Gastrocnemius medialis (tissue), 4 donors: ENCODE measurements at regions not wholly inside any gene's neighbourhood (a gene's known extent, or its start where the extent isn't known, plus 50 kb on each side); places are given as distances from the start of the nearest gene placed in this dataset.
"Not testable (repeated sequence)": the region's sequence is repeated elsewhere in the genome, so short reads cannot be mapped to it uniquely, and the experiment has no call there.

Source experiments
- ATAC-seq, 2 donors: fragments of 150-250 bp; one replicate each; pipeline ENCODE4 v1.9.1; 2016
- DNase-seq, 2 donors: peaks; one replicate each; pipeline ENCODE4 v3.0.0-alpha.2; 2019
- H3K27ac ChIP-seq, 4 donors: fragments of 200-600 bp; sonication (generic); 1 replicate in 1 of 4; 2 replicates in 3 of 4; pipeline ENCODE4 v1.5.1; 2016 to 2018; ENCODE audit warnings: mild to moderate bottlenecking in 2 of 4, moderate library complexity in 1 of 4
- H3K27me3 ChIP-seq, 3 donors: fragments of 200-600 bp; sonication (generic) in 2 of 3; 1 replicate in 1 of 3; 2 replicates in 2 of 3; pipeline versions ENCODE4 v1.5.1 to v1.6.0; 2016 to 2019; ENCODE audit warnings: mild to moderate bottlenecking in 1 of 3, moderate library complexity in 1 of 3
- H3K36me3 ChIP-seq, 2 donors: fragments of 200-600 bp; sonication (generic) in 1 of 2; one replicate each; pipeline ENCODE4 v1.5.1; 2017 to 2018
- H3K4me1 ChIP-seq, 2 donors: fragments of 200-600 bp; sonication (generic) in 1 of 2; one replicate each; pipeline ENCODE4 v1.5.1; 2016 to 2017; ENCODE audit warnings: mild to moderate bottlenecking in 2 of 2
- H3K4me3 ChIP-seq, 4 donors: fragments of 200-600 bp; sonication (generic) in 3 of 4; 1 replicate in 1 of 4; 2 replicates in 3 of 4; pipeline ENCODE4 v1.5.1; 2016 to 2019; ENCODE audit warnings: mild to moderate bottlenecking in 2 of 4
- H3K9me3 ChIP-seq, 3 donors: fragments of 200-600 bp; sonication (generic) in 2 of 3; 1 replicate in 1 of 3; 2 replicates in 2 of 3; pipeline ENCODE4 v1.5.1; 2016 to 2019
- POLR2A ChIP-seq, 2 donors: fragments of 450-650 bp; IDR thresholded peaks; one replicate each; pipeline ENCODE4 v1.6.1; 2017; ENCODE audit warnings: antibody characterized with exemption in 2 of 2, mild to moderate bottlenecking in 2 of 2, moderate library complexity in 2 of 2
- in situ Hi-C, 4 donors: fragments of 200-750 bp; cut with MboI; loops; one replicate each; pipeline versions ENCODE4 v1.15.0 to v1.8.0; 2017; ENCODE audit warnings: low sequenced_read_pairs in 4 of 4
- intact Hi-C: fragments of 100-400 bp; cut with DNase I; formaldehyde crosslinking; loops from one replicate; pipeline ENCODE4 v1.15.1; 2023; ENCODE audit warnings: low total_unique reads
- TF ChIP-seq, protein P1 (sequence below), 5 experiments: fragments of 450-650 bp in 3 of 5; fragments of 200-600 bp in 2 of 5; sonication (generic) in 2 of 5; IDR thresholded peaks in 4 of 5; conservative IDR thresholded peaks in 1 of 5; 1 replicate in 4 of 5; 2 replicates in 1 of 5; pipeline ENCODE4 v1.5.1; 2016 to 2019; ENCODE audit warnings: antibody characterized with exemption in 5 of 5, mild to moderate bottlenecking in 3 of 5, moderate library complexity in 3 of 5

DNA sequence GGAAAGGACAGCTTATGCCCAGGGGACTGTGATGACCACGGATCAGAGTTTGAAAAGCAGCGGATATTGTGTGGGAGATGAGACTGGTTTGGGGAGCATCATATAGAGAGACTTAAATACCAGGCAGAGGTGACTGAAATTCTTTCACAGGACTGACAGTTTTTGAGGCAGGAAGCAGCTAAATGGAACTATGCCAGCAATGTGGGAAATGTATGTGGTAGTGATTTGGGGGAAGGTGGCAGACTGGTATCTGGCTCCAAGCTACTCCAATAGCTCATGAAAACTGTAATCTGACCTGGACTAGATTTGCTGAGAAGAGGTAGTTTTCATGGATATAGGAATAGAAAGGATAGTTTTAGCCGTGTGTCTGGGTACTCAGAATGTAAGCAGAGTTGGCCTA is 592.6 kb downstream of the REEP3 start:
- no peak for DNase-seq
- in situ Hi-C loops, result no loop called here

DNA sequence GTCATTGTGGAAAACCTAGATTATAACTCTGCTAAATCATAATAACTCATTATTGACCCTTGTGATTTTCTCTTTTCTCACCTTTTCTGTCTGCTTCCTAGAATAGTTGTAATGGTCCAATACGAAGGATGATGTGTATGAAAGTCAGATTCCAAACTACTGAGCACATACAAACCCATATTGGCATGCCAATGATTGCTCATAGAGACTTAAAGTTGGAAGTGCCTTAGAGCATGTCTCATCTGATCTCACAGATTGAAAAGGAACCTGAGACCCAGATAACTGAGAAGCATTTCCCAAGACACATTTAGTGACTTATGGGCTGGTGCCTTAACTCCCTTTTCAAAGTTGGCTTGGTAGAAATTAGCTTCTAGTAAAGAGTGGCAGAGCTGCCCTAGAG is 594.3 kb downstream of the REEP3 start:
- Histone ChIP-seq H3K9me3 (no peaks in the 10 kb centered on the region), H3K4me3 (no peak overlapping the region), H3K36me3 (no peaks in the 10 kb centered on the region), H3K4me1 (no peaks in the 10 kb centered on the region), H3K27ac (no peak overlapping the region), H3K27me3 (no peaks in the 10 kb centered on the region)
- ATAC-seq (no peak), DNase-seq (no peak)
- intact Hi-C loops, result no loop called here
- TF ChIP-seq, protein P1, sequence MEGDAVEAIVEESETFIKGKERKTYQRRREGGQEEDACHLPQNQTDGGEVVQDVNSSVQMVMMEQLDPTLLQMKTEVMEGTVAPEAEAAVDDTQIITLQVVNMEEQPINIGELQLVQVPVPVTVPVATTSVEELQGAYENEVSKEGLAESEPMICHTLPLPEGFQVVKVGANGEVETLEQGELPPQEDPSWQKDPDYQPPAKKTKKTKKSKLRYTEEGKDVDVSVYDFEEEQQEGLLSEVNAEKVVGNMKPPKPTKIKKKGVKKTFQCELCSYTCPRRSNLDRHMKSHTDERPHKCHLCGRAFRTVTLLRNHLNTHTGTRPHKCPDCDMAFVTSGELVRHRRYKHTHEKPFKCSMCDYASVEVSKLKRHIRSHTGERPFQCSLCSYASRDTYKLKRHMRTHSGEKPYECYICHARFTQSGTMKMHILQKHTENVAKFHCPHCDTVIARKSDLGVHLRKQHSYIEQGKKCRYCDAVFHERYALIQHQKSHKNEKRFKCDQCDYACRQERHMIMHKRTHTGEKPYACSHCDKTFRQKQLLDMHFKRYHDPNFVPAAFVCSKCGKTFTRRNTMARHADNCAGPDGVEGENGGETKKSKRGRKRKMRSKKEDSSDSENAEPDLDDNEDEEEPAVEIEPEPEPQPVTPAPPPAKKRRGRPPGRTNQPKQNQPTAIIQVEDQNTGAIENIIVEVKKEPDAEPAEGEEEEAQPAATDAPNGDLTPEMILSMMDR (IDR thresholded peaks at IDR 0.05 in 4 of 5, conservative IDR thresholded peaks at IDR 0.05 in 1 of 5), result no peak
- TF ChIP-seq POLR2A (IDR thresholded peaks at IDR 0.05), result no peak
- in situ Hi-C loops, result no loop called here

More for the DNA sequence above, 592.6 kb downstream of the REEP3 start:
- TF ChIP-seq, protein P1 (IDR thresholded peaks at IDR 0.05 in 4 of 5, conservative IDR thresholded peaks at IDR 0.05 in 1 of 5), result no peak
- TF ChIP-seq POLR2A (IDR thresholded peaks at IDR 0.05), result no peak
- Histone ChIP-seq H3K27ac (no peak overlapping the region), H3K36me3 (no peaks in the 10 kb centered on the region), H3K4me1 (no peaks in the 10 kb centered on the region), H3K9me3 (no peaks in the 10 kb centered on the region), H3K27me3 (no peaks in the 10 kb centered on the region), H3K4me3 (no peak overlapping the region)
- no peak for ATAC-seq
- intact Hi-C loops, result no loop called here

DNA sequence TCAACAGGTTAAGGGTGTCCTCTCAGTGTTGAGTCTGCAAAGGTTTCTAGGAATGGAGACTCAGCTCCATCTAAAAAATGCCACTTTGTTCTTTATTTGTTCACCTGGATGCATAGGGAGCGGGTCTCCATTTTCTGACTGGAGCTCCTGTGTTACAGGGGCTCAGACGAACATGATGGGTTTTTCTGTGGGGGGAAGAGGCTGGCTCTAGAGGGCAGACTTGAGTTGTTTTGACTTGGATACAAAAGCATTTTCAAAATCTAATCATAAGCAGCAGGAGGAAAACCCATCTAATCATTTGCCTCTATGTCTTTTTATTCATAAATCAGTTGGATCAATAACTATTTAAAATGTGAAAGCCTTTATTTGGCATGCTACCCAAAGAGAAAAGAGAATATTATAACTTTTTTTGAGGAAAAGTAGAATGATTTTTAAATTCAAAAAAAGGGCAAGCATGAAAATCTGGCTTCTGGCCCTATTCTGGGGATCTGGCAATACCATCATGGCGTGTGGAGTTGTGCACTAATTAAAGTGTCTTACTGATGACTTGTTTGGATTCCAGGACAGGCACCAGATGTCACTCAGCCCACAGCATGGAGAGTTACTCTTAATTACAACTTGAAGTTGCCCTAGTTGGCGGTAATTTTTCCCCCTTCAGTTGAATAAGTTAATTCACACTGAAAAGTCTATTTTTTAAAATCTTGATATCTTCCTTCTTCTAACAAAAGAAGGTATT is 594.9 kb downstream of the REEP3 start:
- TF ChIP-seq, protein P1 (IDR thresholded peaks at IDR 0.05 in 4 of 5, conservative IDR thresholded peaks at IDR 0.05 in 1 of 5), result no peak
- no peak for TF ChIP-seq POLR2A (IDR thresholded peaks at IDR 0.05)
- Histone ChIP-seq H3K9me3 (no peaks in the 10 kb centered on the region), H3K36me3 (no peaks in the 10 kb centered on the region), H3K4me1 (no peaks in the 10 kb centered on the region), H3K27ac (no peak overlapping the region), H3K4me3 (no peak overlapping the region), H3K27me3 (no peaks in the 10 kb centered on the region)
- in situ Hi-C loops (no loop called here), intact Hi-C loops (no loop called here)
- DNase-seq (no peak), ATAC-seq (no peak)

DNA sequence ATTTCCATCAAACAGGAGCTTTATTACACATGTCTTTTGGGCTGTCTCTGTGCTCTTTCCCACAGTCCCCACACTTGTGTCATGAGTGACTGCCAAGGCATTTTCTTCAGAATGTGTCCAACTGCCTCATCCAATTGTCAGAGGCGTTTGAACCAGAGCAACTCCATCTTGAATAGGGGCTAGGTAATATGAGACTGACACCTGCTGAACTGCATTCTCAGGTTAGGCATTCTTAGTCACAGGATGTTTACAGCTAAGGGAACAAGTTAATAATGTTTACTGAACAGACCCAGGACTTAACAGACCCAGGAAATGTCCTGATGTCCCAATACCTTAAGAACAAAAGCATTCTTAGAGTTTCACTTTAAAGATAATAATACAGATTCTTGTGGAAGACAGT is 595.5 kb downstream of the REEP3 start:
- Histone ChIP-seq H3K27ac (no peak overlapping the region), H3K36me3 (no peaks in the 10 kb centered on the region), H3K27me3 (no peaks in the 10 kb centered on the region), H3K9me3 (no peaks in the 10 kb centered on the region), H3K4me1 (no peaks in the 10 kb centered on the region), H3K4me3 (no peak overlapping the region)
- DNase-seq, result no peak
- TF ChIP-seq, protein P1 (IDR thresholded peaks at IDR 0.05 in 4 of 5, conservative IDR thresholded peaks at IDR 0.05 in 1 of 5), result no peak
- TF ChIP-seq POLR2A (IDR thresholded peaks at IDR 0.05), result no peak
- no peak for ATAC-seq
- in situ Hi-C loops, result no loop called here
- intact Hi-C loops, result no loop called here

DNA sequence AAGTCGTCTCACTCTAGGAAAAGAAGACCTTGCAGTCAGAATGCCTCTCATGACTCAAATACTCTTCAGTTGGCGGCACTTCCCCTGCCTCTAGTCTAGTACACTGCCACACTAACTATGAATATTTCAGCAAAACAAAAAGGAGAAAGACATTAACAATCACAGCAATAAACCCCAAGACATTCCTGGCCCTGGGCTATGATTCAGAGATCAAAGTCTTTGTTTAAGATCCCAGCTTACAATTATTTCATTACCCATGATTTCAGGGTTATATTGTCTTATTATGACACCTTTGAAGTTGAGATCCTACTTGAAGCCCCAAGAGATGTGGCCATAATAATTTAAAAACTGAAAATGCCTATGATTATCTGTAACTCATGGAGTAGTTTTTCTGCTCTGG is 597.5 kb downstream of the REEP3 start:
- Histone ChIP-seq H3K4me1 (no peaks in the 10 kb centered on the region), H3K4me3 (no peak overlapping the region), H3K27me3 (no peaks in the 10 kb centered on the region), H3K36me3 (no peaks in the 10 kb centered on the region), H3K9me3 (no peaks in the 10 kb centered on the region), H3K27ac (no peak overlapping the region)
- in situ Hi-C loops, result no loop called here
- DNase-seq, result no peak
- TF ChIP-seq, protein P1 (IDR thresholded peaks at IDR 0.05 in 4 of 5, conservative IDR thresholded peaks at IDR 0.05 in 1 of 5), result no peak
- TF ChIP-seq POLR2A (IDR thresholded peaks at IDR 0.05), result no peak
- intact Hi-C loops, result no loop called here
- ATAC-seq, result no peak

DNA sequence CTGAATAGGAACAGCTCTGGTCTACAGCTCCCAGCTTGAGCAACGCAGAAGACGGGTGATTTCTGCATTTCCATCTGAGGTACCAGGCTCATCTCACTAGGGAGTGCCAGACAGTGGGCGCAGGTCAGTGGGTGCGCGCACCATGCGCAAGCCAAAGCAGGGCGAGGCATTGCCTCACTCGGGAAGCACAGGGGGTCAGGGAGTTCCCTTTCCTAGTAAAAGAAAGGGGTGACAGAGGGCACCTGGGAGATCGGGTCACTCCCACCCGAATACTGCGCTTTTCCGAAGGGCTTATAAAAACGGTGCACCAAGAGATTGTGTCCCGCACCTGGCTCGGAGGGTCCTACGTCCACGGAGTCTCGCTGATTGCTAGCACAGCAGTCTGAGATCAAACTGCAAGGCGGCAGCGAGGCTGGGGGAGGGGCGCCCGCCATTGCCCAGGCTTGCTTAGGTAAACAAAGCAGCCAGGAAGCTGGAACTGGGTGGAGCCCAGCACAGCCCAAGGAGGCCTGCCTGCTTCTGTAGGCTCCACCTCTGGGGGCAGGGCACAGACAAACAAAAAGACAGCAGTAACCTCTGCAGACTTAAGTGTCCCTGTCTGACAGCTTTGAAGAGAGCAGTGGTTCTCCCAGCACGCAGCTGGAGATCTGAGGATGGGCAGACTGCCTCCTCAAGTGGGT is 599.2 kb downstream of the REEP3 start:
- H3K9me3 ChIP-seq, DNase-seq, H3K27me3 ChIP-seq, H3K27ac ChIP-seq, ATAC-seq, intact Hi-C loops, H3K36me3 ChIP-seq, in situ Hi-C loops, H3K4me1 ChIP-seq, H3K4me3 ChIP-seq: not testable (repeated sequence)
